H1 (cell line): ENCODE measurements at regions not wholly inside any gene's neighbourhood (a gene's known extent, or its start where the extent isn't known, plus 50 kb on each side); places are given as distances from the start of the nearest gene placed in this dataset.

Experiments
- CTCF ChIA-PET: fragments of 300-600 bp; sonication (Branson Sonifier 250); formaldehyde crosslinking; loops from one replicate; lab custom pipeline; 2021; ENCODE audit not compliant: partially characterized antibody; lab: Charles Lee
- POLR2A ChIA-PET: fragments of 300-600 bp; sonication (Branson Sonifier 250); formaldehyde crosslinking; loops from one replicate; lab custom pipeline; 2021; ENCODE audit warnings: inconsistent platforms; ENCODE audit not compliant: partially characterized antibody; lab: Charles Lee
- DNase-seq, 2 experiments: peaks; one replicate each; pipeline versions ENCODE4 v3.0.0 to v3.0.0-alpha.2; 2010 to 2022; ENCODE audit warnings: low spot score in 2 of 2, low read depth in 1 of 2, mixed read lengths in 1 of 2
- FAIRE-seq: peaks from 2 replicates; lab custom pipeline; 2011; peaks lifted over from hg19 to GRCh38; lab: Jason Lieb, UNC
- H2AFZ ChIP-seq: 2 replicates; pipeline ENCODE4 v1.8.1; 2012; ENCODE audit warnings: low read length, inconsistent platforms
- H2AK5ac ChIP-seq: 2 replicates; pipeline ENCODE4 v1.6.1; 2013; ENCODE audit warnings: low read depth, low read length
- H2BK120ac ChIP-seq: replicated peaks from 2 replicates; pipeline ENCODE3; 2013; ENCODE audit warnings: low read depth, low read length, inconsistent platforms
- H2BK12ac ChIP-seq: 2 replicates; pipeline ENCODE4 v1.6.1; 2013; ENCODE audit warnings: low read depth, low read length
- H2BK15ac ChIP-seq: 2 replicates; pipeline ENCODE4 v1.6.1; 2013; ENCODE audit warnings: low read length
- H2BK20ac ChIP-seq: 2 replicates; pipeline ENCODE4 v1.6.1; 2013; ENCODE audit warnings: low read length
- H2BK5ac ChIP-seq: 2 replicates; pipeline ENCODE4 v1.6.1; 2013; ENCODE audit warnings: low read depth, low read length
- H3K14ac ChIP-seq: 2 replicates; pipeline ENCODE4 v1.6.1; 2013; ENCODE audit warnings: inconsistent platforms; ENCODE audit not compliant: insufficient read length
- H3K18ac ChIP-seq: 2 replicates; pipeline ENCODE4 v1.6.1; 2013; ENCODE audit warnings: low read length; ENCODE audit errors: extremely low read depth
- H3K23ac ChIP-seq: 2 replicates; pipeline ENCODE4 v1.6.1; 2013; ENCODE audit warnings: inconsistent platforms; ENCODE audit not compliant: insufficient read length
- H3K23me2 ChIP-seq: 2 replicates; pipeline ENCODE4 v1.6.1; 2013; ENCODE audit warnings: low read depth, low read length
- H3K27ac ChIP-seq: 2 replicates; pipeline ENCODE4 v1.6.1; 2011; ENCODE audit warnings: low read depth, low read length, inconsistent platforms
- H3K27me3 ChIP-seq, 4 experiments: replicated peaks in 1 of 4; 1 replicate in 1 of 4; 2 replicates in 3 of 4; pipeline versions ENCODE4 v1.6.1 to v1.8.1; 2011 to 2013; ENCODE audit warnings: low read length in 3 of 4, mild to moderate bottlenecking in 3 of 4, inconsistent platforms in 2 of 4, mixed read lengths in 2 of 4, moderate library complexity in 1 of 4; ENCODE audit not compliant: control insufficient read depth in 3 of 4, insufficient read depth in 3 of 4; ENCODE audit errors: extremely low read depth in 1 of 4
- H3K36me3 ChIP-seq, 4 experiments: 2 replicates each; pipeline versions ENCODE4 v1.6.1 to v1.8.1; 2011 to 2013; ENCODE audit warnings: mild to moderate bottlenecking in 4 of 4, low read length in 3 of 4, moderate library complexity in 2 of 4, control low read depth in 1 of 4, inconsistent platforms in 1 of 4; ENCODE audit not compliant: insufficient read depth in 4 of 4, control insufficient read depth in 2 of 4
- H3K4ac ChIP-seq: replicated peaks from 2 replicates; pipeline ENCODE3; 2013; ENCODE audit warnings: low read length, low read depth, mixed read lengths, inconsistent platforms; ENCODE audit not compliant: insufficient read length
- H3K4me1 ChIP-seq, 4 experiments: replicated peaks in 1 of 4; 1 replicate in 1 of 4; 2 replicates in 3 of 4; pipeline versions ENCODE4 v1.6.1 to v1.8.1; 2011 to 2013; ENCODE audit warnings: low read length in 3 of 4, inconsistent platforms in 2 of 4, mixed read lengths in 1 of 4; ENCODE audit not compliant: insufficient read depth in 4 of 4, control insufficient read depth in 3 of 4
- H3K4me2 ChIP-seq, 2 experiments: 2 replicates each; pipeline versions ENCODE4 v1.6.1 to v1.8.1; 2011 to 2013; ENCODE audit warnings: low read depth in 2 of 2, low read length in 2 of 2, control low read depth in 1 of 2, inconsistent platforms in 1 of 2, mild to moderate bottlenecking in 1 of 2; ENCODE audit not compliant: insufficient read depth in 1 of 2
- H3K4me3 ChIP-seq, 4 experiments: fragments of 200-600, 300-600 bp in 1 of 4; sonication (generic), shearing (Covaris generic), sonication (Bioruptor Twin) in 1 of 4; 2 replicates each; pipeline versions ENCODE4 v1.5.1 to v1.8.1; 2011 to 2016; ENCODE audit warnings: low read length in 4 of 4, low read depth in 3 of 4, control low read depth in 2 of 4, inconsistent platforms in 2 of 4, mild to moderate bottlenecking in 2 of 4, mixed read lengths in 1 of 4, moderate library complexity in 1 of 4; ENCODE audit not compliant: insufficient read depth in 2 of 4; ENCODE audit errors: extremely low read depth in 1 of 4
- H3K56ac ChIP-seq: replicated peaks from 2 replicates; pipeline ENCODE3; 2013; ENCODE audit warnings: low read depth, mild to moderate bottlenecking, mixed read lengths, low read length, inconsistent platforms; ENCODE audit not compliant: insufficient read length
- H3K79me1 ChIP-seq: 2 replicates; pipeline ENCODE4 v1.6.1; 2013; ENCODE audit warnings: low read depth, low read length, control low read depth
- H3K79me2 ChIP-seq, 2 experiments: 2 replicates each; pipeline versions ENCODE4 v1.6.1 to v1.8.1; 2012 to 2013; ENCODE audit warnings: low read length in 2 of 2, mild to moderate bottlenecking in 2 of 2, inconsistent platforms in 1 of 2; ENCODE audit not compliant: insufficient read depth in 2 of 2, control insufficient read depth in 1 of 2
- H3K9ac ChIP-seq, 4 experiments: replicated peaks in 1 of 4; 1 replicate in 1 of 4; 2 replicates in 3 of 4; pipeline versions ENCODE4 v1.6.1 to v1.8.1; 2011 to 2013; ENCODE audit warnings: low read depth in 3 of 4, low read length in 3 of 4, control low read depth in 2 of 4, mild to moderate bottlenecking in 2 of 4, moderate library complexity in 2 of 4, inconsistent platforms in 1 of 4; ENCODE audit errors: extremely low read depth in 1 of 4
- H3K9me3 ChIP-seq, 2 experiments: 2 replicates each; pipeline versions ENCODE4 v1.6.1 to v1.8.1; 2012 to 2013; ENCODE audit warnings: mild to moderate bottlenecking in 2 of 2, moderate library complexity in 2 of 2, control low read depth in 1 of 2, inconsistent platforms in 1 of 2, low read depth in 1 of 2, low read length in 1 of 2, mixed read lengths in 1 of 2; ENCODE audit not compliant: insufficient read depth in 2 of 2
- H4K20me1 ChIP-seq, 2 experiments: replicated peaks in 1 of 2; 2 replicates each; pipeline versions ENCODE3 to v1.8.1; 2011 to 2013; ENCODE audit warnings: inconsistent platforms in 2 of 2, low read length in 2 of 2, mild to moderate bottlenecking in 1 of 2; ENCODE audit not compliant: insufficient read depth in 2 of 2, control insufficient read depth in 1 of 2
- H4K5ac ChIP-seq: 2 replicates; pipeline ENCODE4 v1.6.1; 2013; ENCODE audit warnings: low read length, low read depth, mixed read lengths, inconsistent platforms; ENCODE audit not compliant: insufficient read length
- H4K8ac ChIP-seq: 2 replicates; pipeline ENCODE4 v1.8.0; 2013; ENCODE audit warnings: mild to moderate bottlenecking, moderate library complexity, low read length, inconsistent platforms; ENCODE audit not compliant: insufficient read depth; ENCODE audit errors: extremely low read depth
- H4K91ac ChIP-seq: replicated peaks from 2 replicates; pipeline ENCODE3; 2013; ENCODE audit warnings: low read length, mixed read lengths, inconsistent platforms; ENCODE audit not compliant: insufficient read length
- CREB1 ChIP-seq: IDR thresholded peaks from 2 replicates; pipeline ENCODE4 v1.6.1; 2012; ENCODE audit warnings: inconsistent platforms
- EZH2 ChIP-seq: fragments of 200-600 bp; sonication (generic); IDR thresholded peaks from 2 replicates; pipeline ENCODE4 v1.7.1; 2012; ENCODE audit warnings: low read depth, mild to moderate bottlenecking, moderate library complexity, low read length, inconsistent platforms; ENCODE audit not compliant: severe bottlenecking
- GABPA ChIP-seq: IDR thresholded peaks from 2 replicates; pipeline ENCODE4 v1.6.1; 2011; ENCODE audit warnings: mild to moderate bottlenecking, low read length, moderate library complexity, borderline replicate concordance; ENCODE audit not compliant: insufficient read depth
- HDAC2 ChIP-seq, 2 experiments: fragments of 300-600 bp in 1 of 2; sonication (generic) in 1 of 2; IDR thresholded peaks; 2 replicates each; pipeline ENCODE4 v1.6.1; 2011 to 2012; ENCODE audit warnings: low read depth in 2 of 2, low read length in 2 of 2, mild to moderate bottlenecking in 2 of 2, moderate library complexity in 2 of 2, borderline replicate concordance in 1 of 2, inconsistent platforms in 1 of 2
- MAX ChIP-seq: IDR thresholded peaks from 2 replicates; pipeline ENCODE4 v1.6.1; 2012; ENCODE audit warnings: inconsistent platforms
- RXRA ChIP-seq: IDR thresholded peaks from 2 replicates; pipeline ENCODE4 v1.6.1; 2011; ENCODE audit warnings: low read depth, mild to moderate bottlenecking, low read length, moderate library complexity; ENCODE audit not compliant: insufficient read depth
- SRF ChIP-seq: IDR thresholded peaks from 2 replicates; pipeline ENCODE4 v1.6.1; 2011; ENCODE audit warnings: mild to moderate bottlenecking, low read depth, low read length, moderate library complexity
- WGBS, 2 experiments: shearing (Covaris generic) in 1 of 2; methylation state at CpG; one replicate each; pipeline versions ENCODE4 v1.1.6 to v1.1.7; 2013 to 2015; ENCODE audit warnings: low lambda C conversion rate in 2 of 2, mixed read lengths in 2 of 2, inconsistent platforms in 1 of 2, low coverage in 1 of 2, missing lambda C conversion rate in 1 of 2; ENCODE audit not compliant: insufficient replicate concordance in 2 of 2, insufficient coverage in 1 of 2, insufficient read length in 1 of 2; ENCODE audit errors: extremely low coverage in 1 of 2, missing lambda C conversion rate in 1 of 2; 5-methylcytosine and 5-hydroxymethylcytosine counted together

- Histone ChIP-seq H4K20me1 (no peaks in the 10 kb centered on the region), H2AK5ac (no peak overlapping the region), H2BK15ac (no peak overlapping the region), H2BK120ac (no peak overlapping the region), H3K14ac (no peak overlapping the region), H2BK20ac (no peak overlapping the region), H3K79me1 (no peaks in the 10 kb centered on the region), H4K8ac (no peak overlapping the region), H4K91ac (no peak overlapping the region), H3K4me3 (no peak overlapping the region), H2AFZ (peak overlapping the region; percentile 41; the same call in 1 of the 2 replicates), H4K5ac (no peak overlapping the region), H3K4me1 (no peaks in the 10 kb centered on the region; a peak in 1 of 7 replicates), H3K23ac (no peak overlapping the region), H3K4me2 (no peak overlapping the region), H3K79me2 (no peaks in the 10 kb centered on the region), H3K36me3 (no peaks in the 10 kb centered on the region), H3K9ac (no peak overlapping the region), H3K18ac (no peak overlapping the region), H2BK5ac (no peak overlapping the region), H3K27ac (no peak overlapping the region), H3K4ac (no peak overlapping the region), H3K9me3 (no peaks in the 10 kb centered on the region), H3K27me3 (no peaks in the 10 kb centered on the region), H2BK12ac (no peak overlapping the region), H3K56ac (no peak overlapping the region), H3K23me2 (no peaks in the 10 kb centered on the region)
- ChIA-PET POLR2A (no interaction called here), CTCF (interaction anchor here (1.0 to 4.7 kb wide), 5 partner anchors 8 to 412 kb away, joined by 3 to 29 read pairs (median 9); no protein-coding TSS in a partner anchor)
- 100% methylated on average over 1 of the region's 1 CpG; no CpG with 5 or more reads in 1 of the 2 experiments for WGBS, 2 experiments
- TF ChIP-seq GABPA (no peak), CREB1 (no peak), RXRA (no peak), MAX (no peak), SRF (no peak), HDAC2 (IDR thresholded peaks at IDR 0.05; ENCODE audit: borderline replicate concordance in 1 of 2, low read depth in 2 of 2, low read length in 2 of 2) (no peak), EZH2 (no peak)
- DNase-seq (no peak), FAIRE-seq (no peak)
Observed at GRCh38 chr14:87115234-87115633, 877.7 kb downstream of the GALC start.
